HG03521 (cell line): ENCODE measurements at regions not wholly inside any gene's neighbourhood (a gene's known extent, or its start where the extent isn't known, plus 50 kb on each side); places are given as distances from the start of the nearest gene placed in this dataset.
"Not testable (repeated sequence)": the region's sequence is repeated elsewhere in the genome, so short reads cannot be mapped to it uniquely, and the experiment has no call there.

Experiments
- ATAC-seq: cut with Tn5 transposase; IDR thresholded peaks from one replicate; pipeline ENCODE4 v1.9.1; 2021; ENCODE audit warnings: mild to moderate bottlenecking, moderate library complexity; ENCODE audit not compliant: unreplicated experiment

- no peak for ATAC-seq
Observed at GRCh38 chr10:109418795-109419194, 504.5 kb downstream of the XPNPEP1 start.

GRCh38 chr10:109417803-109418202 lies 505.5 kb downstream of the XPNPEP1 start:
- ATAC-seq, result no peak

- ATAC-seq, result no peak
Observed at GRCh38 chr10:109412353-109412752, 511.0 kb downstream of the XPNPEP1 start.

DNA sequence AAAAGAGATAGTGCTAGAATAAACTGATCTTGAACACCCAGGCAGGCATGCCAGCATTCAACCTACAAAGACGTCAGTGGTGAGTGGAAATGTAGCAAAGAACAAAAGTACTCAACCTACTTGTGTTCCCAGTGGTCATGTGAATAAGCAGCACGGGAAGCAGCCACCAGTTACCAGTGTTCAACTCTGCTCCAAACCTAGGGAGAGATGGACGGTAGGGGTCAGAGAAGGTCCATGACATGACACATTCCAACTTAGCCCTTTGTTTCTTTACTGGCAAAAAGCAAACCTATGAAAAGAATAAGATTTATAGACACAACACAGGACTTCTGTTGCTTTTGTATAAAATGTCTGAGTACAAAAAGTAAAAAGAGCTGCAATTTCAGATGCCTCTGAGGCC lies 511.4 kb downstream of the XPNPEP1 start:
- ATAC-seq, result no peak

DNA sequence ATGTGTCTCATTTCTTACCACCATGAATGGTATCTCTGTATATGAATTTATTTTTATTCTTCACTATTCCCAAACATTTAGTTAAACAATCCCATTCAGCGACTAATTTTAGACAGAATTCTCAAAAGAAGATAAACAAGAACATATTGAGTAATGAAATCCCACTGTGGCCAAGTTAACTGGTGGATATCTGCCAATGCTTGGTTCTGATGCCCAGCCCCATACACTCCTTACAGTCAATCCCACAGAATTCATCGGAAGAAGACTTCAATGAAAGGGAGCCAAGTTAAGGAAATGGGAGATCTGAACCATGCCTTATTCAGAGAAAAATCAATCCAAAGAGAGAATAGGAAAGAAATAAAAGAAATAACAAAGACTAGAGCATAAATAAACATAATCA lies 518.0 kb downstream of the XPNPEP1 start:
- no peak for ATAC-seq

DNA sequence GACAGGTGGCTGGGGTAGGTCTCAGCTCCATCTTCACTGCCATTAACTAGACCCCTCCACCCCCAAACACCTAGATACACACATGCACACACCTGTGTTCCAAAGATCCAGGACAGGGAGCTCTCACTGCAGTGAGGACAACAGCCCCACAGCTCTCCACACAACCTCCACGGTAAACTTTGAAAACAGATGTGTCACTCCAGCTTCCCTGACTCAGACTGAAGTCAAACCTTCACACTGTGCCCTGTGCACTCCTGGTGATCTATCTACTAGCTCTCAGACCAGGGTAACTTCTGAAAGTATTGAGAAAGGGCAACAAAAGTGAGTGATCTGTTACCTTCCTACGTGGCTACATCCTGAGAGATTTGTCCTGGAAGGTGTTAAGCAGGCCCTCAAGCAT lies 519.8 kb downstream of the XPNPEP1 start:
- ATAC-seq, result no peak

DNA sequence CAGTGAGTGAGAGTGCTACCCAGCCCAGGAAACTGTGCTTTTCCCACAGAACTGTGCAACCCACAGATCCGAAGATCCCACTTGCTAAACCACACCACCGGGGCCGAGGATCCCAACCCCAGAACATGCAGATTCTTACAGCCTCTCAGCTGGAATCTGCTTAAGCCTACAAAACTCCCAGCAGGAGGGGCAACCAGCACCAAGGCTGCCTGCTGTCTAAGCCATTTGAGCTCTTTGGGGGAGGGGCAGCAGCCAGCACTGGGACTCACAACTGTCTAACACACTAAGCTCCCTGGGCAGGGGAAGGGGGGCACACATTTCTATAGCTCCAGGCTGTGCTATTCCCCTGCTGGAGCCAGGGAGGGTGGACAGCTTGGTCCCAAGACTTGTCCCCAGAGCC lies 529.9 kb downstream of the XPNPEP1 start:
- ATAC-seq, result no peak

DNA sequence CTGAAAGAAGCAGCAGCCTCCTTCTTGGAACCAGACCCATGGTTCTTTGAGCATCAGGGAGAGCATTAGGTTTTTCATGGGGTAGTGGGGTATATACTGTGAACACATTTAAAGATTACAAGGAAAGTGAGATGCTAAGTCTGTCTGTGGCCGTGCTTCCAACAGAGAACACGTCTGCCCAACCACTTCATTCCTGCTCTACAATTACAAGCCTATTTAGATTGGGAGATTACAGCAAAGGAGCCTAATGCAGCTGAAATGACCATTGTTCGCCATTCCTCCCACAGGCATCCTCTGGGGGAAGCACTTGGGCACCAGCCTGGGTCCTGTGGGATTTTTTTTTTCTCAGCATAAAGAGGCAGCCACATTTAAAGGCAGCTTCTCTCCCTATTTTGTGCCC lies 536.4 kb downstream of the XPNPEP1 start:
- no peak for ATAC-seq

- no peak for ATAC-seq
Observed at GRCh38 chr10:109386101-109386500, 537.2 kb downstream of the XPNPEP1 start.

- ATAC-seq, result no peak
Observed at GRCh38 chr10:109379186-109379585, 544.1 kb downstream of the XPNPEP1 start.

GRCh38 chr10:109374215-109374614 lies 549.1 kb downstream of the XPNPEP1 start:
- no peak for ATAC-seq

- no peak for ATAC-seq
Observed at GRCh38 chr10:109359316-109359715, 564.0 kb downstream of the XPNPEP1 start.

DNA sequence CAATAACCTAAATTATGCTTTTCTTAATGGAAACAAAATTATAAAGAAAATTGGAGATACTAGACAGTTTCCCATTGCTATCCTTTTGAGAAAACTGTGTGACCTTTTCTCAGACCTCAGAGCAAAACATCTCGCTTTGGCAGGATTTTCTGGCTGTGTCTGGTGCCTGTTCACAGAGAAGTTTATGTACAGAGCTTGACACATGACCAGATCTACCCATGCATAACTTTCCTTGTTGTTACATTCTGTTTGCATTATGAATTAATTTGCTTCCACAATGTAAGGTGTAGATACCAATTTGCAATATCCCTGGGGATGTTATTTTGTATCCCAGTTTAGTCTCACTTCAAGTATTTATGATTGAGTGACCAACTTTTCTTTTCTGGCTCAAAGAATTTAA lies 565.0 kb downstream of the XPNPEP1 start:
- ATAC-seq, result no peak

DNA sequence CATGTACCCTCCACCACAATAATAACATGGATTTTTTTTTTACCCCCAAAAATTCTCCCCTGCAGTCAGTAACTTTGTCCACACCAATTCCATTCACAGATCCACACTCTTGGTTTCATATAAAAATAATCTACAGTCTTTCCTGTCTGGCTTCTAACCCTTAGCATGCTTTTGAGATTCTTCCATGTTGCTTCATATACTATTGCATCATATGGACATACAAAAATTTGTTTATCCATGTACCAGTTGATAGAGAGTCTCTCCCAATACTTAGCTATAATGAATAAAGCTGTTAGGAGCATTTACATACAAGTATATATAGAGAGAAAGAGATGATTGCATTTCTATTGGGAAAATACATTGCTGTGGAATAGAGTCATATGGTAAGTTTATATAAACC lies 575.0 kb downstream of the XPNPEP1 start:
- no peak for ATAC-seq

GRCh38 chr10:109343293-109343692 lies 580.0 kb downstream of the XPNPEP1 start:
- ATAC-seq, result no peak

DNA sequence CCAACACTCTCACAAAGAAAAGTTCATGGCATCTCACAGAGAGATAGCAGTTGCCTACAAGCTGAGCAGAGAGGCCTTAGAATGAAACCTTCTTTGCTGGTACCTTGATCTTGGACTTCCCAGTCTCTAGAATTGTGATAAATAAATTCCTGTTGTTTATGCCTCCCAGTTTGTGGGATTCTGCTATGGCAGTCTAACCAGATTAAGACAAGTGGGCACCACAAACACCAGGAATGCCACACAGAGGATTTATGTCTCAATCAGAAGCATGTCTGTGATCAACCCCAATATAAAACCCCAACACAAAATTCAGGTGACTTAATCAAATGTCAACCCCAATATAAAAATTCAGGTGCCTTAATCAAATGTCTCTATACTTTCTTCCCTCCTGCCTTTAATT lies 581.3 kb downstream of the XPNPEP1 start:
- no peak for ATAC-seq

- ATAC-seq, result no peak
Observed at GRCh38 chr10:109328001-109328400, 595.3 kb downstream of the XPNPEP1 start.

DNA sequence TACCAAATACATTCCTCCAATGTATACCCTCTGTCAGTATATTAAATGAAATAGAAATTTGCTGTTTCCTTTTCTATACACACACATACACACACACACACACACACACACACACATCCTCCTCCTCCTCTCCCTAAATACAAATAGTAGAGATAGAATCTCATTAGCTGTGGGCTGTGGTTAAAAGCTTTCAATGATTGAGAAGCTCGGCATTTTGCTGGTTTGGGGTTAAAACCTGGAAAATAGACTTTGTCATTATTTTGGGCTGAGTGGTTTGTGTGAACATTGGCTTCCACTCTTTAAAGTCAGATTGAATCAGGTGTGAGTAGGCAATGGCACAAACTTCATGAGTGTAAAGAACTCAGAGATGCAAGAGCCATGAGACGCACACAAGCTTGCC lies 596.0 kb downstream of the XPNPEP1 start:
- ATAC-seq, result no peak

DNA sequence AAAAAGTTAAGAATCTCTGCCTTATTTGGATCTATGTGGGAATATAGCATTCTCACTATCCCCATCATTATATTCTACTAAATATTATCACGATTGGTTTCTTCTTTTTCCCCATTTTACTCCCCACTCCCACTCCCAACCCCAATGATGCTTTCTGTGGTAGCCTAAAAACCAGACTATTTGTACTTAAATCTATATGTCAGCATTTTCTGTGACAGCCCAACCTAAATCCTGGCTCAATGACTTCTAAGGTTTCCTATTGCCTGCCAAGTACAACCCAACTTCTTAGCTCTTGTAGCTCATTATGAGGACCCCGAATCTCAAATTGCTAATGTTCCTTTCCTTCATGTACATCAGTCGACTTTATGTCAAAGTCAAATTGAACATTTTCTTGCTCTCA lies 598.6 kb downstream of the XPNPEP1 start:
- no peak for ATAC-seq

DNA sequence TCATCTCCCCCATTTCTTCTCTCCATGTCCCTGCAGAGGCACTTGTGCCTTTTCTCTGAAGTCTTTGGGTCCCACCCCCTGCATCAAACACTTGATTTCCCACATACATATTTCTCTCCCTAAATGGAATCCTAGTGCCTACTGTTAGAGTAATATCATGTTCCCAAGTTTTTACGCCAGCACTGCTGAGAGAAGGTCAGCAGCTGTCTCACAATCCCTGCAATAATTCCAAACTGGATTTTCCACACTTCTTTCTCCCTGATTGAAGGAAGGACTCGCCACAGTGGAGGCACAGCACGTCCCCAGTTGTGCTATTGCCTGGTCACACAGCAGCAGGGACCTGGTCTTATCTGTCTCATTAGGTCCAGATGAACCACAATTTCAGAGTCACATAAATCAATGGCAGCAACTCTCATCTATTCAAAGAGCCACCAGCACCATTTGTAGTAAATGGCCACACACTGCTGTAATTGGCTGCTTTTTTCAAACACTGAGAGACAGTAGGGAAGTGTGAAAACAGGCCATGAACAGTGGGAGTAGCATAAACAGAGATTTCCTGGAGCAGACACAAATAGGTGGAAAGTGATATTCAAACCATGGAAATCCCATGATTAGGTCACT lies 605.5 kb downstream of the XPNPEP1 start:
- no peak for ATAC-seq

DNA sequence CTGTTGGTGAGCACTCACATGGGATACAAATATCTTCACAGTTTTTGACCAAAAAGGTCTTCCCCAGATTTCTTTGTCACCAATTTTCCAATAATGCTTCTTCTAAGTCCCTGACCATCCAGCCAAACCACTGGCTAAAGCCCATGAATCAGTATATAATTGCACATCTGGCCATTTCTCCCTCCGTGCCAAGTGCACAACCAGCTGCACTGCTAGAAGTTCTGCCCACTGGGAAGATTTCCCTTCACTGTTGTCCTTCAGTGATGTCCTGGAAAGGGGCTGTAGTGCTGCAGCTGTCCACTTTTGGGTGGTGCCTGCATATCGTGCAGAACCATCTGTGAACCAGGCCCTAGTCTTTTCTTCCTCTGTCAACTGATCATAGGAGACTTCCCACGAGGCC lies 609.3 kb downstream of the XPNPEP1 start:
- ATAC-seq, result not testable (repeated sequence)

GRCh38 chr10:109312555-109312954 lies 610.8 kb downstream of the XPNPEP1 start:
- not testable (repeated sequence) for ATAC-seq

- no peak for ATAC-seq
Observed at GRCh38 chr10:109308971-109309370, 614.3 kb downstream of the XPNPEP1 start.
